ENCODE measurements at regions not wholly inside any gene's neighbourhood (a gene's known extent, or its start where the extent isn't known, plus 50 kb on each side); places are given as distances from the start of the nearest gene placed in this dataset.
"Not testable (repeated sequence)": the region's sequence is repeated elsewhere in the genome, so short reads cannot be mapped to it uniquely, and the experiment has no call there.

GRCh38 chr3:56955492-56956111 lies 104.9 kb upstream of the SPATA12 start:
- DNase-seq (ENCODE audit: low spot score): no peak

DNA sequence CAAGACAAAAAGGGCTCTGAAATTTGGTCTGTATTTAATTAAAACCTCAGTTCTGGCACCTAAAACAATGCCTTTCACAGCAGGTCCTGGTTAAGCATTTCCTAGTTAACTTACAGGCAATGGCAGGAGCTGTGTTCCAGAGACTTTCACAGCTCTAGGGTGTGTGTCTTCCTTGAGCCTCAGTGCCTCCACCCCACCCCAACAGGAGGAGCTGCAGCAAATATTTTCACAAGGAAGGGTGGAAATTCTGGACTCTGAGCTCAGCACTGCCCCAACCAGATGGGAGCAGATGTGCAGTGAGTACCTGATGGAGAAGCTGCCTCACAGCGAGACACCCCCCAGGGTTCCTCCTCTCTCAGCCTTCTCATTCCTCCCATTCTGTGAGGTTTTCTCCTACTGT lies 106.3 kb upstream of the SPATA12 start:
- DNase-seq (ENCODE audit: low spot score): no peak

- no peak for DNase-seq (ENCODE audit: low spot score)
These were observed 107.6 kb upstream of the SPATA12 start for GRCh38 chr3:56952846-56953245.

- DNase-seq (ENCODE audit: low spot score): no peak
These were observed 108.4 kb upstream of the SPATA12 start for GRCh38 chr3:56952061-56952460.

GRCh38 chr3:56951366-56951765 lies 109.1 kb upstream of the SPATA12 start:
- no peak for DNase-seq (ENCODE audit: low spot score)

DNA sequence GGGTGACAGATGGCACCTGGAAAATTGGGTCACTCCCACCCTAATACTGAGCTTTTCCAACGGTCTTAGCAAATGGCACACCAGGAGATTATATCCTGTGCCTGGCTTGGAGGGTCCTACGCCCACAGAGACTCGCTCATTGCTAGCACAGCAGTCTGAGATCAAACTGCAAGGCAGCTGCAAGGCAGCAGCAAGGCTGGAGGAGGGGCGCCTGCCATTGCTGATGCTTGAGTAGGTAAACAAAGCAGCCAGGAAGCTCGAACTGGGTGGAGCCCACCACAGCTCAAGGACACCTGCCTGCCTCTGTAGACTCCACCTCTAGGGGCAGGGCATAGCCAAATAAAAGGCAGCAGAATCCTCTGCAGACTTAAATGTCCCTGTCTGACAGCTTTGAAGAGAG lies 115.1 kb upstream of the SPATA12 start:
- not testable (repeated sequence) for DNase-seq (ENCODE audit: low spot score)

DNA sequence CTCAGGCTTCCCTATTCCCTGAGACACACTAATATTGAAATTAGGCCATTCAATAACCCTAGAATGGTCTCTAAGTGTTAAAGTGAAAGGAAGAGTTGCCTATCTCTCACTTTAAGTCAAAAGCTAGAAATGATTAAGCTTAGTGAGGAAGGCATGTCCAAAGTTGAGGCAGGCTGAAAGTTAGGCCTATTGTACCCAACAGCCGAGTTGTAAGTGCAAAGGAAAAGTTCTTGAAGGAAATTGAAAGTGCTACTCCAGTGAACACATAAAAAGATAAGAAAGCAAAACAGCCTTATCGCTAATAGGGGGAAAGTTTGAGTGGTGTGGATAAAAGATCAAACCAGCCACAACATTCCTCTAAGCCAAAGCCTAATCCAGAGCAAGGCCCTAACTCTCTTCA lies 117.9 kb upstream of the SPATA12 start:
- no peak for DNase-seq (ENCODE audit: low spot score)

GRCh38 chr3:56940976-56941375 lies 119.5 kb upstream of the SPATA12 start:
- DNase-seq (ENCODE audit: low spot score): no peak

DNA sequence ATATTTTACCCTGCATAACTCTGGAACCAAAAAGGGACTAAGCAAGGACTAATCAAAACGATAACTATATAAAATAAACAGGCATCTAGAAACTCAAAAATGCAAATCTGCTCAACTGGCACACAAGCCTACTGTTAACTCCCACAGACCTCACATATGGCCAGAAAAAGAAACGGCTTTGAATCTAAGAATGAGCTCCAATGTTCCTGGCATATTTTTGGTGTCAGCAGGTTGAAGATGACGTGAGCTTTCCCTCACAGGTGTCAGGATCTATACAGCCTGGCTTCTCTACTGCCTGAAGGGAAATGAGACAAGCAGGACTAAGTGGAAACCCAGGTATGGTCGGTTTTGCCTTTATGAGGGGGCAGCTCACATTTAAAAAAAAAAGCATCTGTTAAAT lies 120.1 kb upstream of the SPATA12 start:
- DNase-seq (ENCODE audit: low spot score): no peak

DNA sequence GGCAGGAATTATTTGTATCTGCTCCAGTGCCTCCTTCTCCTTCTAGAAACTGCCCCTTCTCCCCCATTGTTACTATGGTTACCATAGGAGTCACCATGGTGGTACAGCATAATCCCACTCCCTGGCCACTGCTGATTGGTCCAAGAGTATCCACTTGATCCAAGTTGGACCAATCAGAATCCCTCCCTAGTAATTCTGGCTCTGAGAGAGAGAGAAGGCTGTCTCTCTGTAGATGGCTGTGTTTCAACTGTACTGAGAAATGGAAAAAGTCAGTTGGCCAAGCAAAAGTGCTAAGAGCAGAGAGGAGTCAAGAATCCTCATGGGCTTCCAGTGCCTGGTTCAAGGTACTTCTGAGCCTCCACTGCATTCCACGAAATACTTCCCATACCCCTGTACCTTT lies 120.6 kb upstream of the SPATA12 start:
- DNase-seq (ENCODE audit: low spot score): no peak

DNA sequence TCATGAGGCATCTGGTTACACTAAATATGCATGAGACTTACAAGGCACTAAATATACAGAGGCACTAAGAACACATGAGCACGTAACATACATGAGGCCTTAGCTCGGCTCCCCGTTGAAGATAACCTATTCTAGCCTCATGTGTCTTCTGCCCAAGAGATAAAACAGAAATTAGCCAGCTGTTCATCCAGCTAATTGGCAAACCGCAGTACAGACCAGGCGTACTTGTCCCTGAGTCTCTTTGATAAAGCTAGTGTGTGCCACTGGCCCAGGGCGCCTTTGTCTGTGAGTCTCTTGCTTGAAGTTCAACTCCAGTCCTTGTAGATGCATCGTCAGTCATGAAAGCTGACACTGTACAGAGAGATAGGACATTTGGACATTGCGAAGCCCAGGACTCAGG lies 121.9 kb upstream of the SPATA12 start:
- no peak for DNase-seq (ENCODE audit: low spot score)

DNA sequence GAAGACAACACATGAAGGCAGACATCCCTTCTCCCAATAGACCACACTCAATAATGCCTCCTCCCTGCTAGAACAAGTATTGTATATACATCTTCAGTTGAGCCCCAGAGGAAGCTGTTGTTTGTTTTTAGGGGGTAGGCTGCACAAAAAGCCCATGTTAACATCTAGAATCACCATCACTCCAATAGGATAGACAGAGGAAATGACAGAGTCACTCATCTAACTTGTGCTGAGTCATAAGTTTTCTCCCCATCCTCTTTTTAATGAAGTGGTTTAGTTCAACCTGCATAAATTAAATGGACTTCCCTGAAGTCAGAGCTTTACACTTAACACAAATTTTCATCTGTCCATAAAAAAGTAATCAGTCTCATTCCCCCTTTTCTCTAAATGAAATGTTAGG lies 122.9 kb upstream of the SPATA12 start:
- DNase-seq (ENCODE audit: low spot score): no peak

DNA sequence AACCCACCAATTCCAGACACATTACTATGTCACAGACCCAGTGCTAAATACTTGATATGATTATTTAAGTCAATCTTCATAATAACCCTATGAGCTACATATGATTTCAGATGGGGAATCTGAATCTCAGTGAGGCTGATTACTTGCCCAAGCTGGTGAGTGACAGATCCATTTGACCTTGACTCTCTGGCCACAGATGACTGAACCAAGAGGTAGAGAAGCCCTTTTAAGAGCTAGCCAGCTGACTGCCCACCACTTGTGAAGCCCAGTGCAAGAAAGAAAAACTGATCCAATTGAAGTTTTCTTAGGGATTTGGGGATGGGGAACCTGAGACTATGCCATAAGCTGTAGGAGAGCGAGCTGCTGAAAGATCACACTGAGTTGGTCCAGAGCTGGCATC lies 124.7 kb upstream of the SPATA12 start:
- no peak for DNase-seq (ENCODE audit: low spot score)

- not testable (repeated sequence) for DNase-seq (ENCODE audit: low spot score)
These were observed 126.0 kb upstream of the SPATA12 start for GRCh38 chr3:56934481-56934880.

DNA sequence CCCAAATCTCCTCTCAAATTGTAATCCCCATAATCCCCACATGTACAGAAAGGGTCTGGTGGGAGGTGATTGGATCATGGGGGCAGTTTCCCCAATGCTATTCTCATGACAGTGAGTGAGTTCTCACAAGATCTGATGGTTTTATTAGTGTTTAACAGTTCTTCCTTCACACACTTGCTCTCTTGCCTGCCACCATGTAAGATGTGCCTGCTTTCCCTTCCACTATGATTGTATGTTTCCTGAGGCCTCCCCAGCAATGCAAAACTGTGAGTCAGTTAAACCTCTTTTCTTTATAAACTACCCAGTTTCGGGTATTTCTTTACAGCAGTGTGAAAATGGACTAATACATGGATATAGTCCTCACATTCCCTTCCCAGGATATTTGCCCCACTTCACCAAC lies 126.7 kb upstream of the SPATA12 start:
- no peak for DNase-seq (ENCODE audit: low spot score)

DNA sequence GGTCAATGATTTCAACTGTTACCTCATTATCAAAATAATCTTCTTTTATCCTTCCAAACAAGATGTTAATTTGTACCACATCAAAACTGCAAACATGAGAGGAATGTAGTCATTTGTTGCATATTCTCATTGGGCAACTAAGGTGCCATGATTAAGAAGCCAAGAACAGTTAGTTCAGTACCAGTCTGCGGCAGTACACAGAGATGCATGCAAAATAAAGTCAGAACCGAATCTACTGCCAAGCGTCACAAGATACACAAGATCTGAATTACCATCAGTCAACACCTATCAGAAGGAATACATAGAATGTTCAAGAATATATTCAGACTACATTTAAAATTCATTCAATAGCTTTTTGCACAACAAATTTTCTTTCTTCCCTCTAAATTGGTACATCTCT lies 127.6 kb upstream of the SPATA12 start:
- DNase-seq (ENCODE audit: low spot score): no peak

GRCh38 chr3:56931836-56932235 lies 128.6 kb upstream of the SPATA12 start:
- DNase-seq (ENCODE audit: low spot score): no peak

- DNase-seq (ENCODE audit: low spot score): no peak
These were observed 129.0 kb upstream of the ARHGEF3 start for GRCh38 chr3:56930706-56931105.

GRCh38 chr3:56929809-56930615 lies 128.3 kb upstream of the ARHGEF3 start:
- no peak for DNase-seq (ENCODE audit: low spot score)

DNA sequence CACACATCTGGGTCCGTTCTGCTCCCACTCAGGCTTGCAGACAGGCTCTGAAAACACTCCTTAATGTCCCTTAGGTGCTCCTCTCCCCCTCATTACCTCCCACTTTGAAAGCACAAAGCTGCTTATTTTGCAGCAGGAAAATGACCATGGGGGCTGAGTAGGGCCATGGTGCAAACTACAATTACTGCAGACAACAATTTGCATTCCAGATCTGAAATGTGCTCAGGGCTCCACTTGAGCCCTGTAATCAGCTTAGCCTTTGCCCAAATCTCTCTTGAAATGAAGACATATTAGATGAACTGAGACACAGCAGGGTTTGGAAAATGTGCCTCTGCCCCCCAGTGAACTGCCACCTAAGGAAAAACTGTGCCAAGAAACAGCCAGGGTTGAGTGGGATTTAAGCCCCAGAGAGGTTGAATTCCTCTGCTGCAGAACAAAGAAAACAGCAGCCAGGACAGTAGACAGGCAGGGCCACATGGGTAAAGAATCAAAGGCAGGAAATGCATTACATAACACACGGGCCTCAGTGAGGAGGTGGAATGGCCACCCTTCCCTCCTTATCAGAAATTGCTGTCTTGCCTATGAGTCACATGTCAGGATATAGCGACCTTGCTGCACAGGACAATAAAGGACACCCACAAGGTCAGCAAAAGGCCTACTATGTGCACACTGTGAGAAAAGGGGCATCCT lies 126.8 kb upstream of the ARHGEF3 start:
- DNase-seq (ENCODE audit: low spot score): no peak

DNA sequence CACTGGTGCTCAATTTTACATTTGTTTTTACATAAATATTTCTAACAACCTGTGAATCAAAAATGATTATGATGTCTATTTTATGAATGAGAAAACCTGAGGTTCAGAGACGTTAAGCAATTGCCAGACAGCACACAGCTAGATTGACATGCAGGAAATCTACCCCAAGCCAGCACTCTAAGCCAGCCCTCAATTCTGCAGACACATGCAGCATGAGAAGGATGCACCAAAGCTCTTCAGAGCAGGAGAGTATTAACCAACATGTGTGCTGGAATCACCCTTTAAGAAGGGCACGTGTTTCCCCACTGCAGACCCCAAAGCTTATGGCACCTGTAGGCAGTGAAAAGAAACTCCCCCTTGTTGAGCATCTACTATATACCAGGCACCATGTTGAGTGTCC lies 126.1 kb upstream of the ARHGEF3 start:
- DNase-seq (ENCODE audit: low spot score): no peak

DNA sequence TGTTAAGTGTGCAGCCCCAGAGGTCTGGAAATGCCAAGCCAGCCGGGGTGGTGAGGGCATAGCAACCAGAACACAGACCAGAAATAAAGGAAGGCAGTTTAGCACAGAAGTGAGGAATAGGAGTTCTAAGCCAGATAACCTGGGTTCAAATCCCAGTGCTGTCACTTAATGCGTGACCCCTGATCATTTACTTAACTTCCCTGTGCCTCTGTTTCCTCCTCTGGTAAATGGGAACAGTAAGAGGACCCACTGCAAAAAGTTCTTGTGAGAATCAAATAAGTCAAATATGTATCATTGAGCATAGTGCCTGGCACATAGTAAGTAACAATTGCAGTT lies 125.2 kb upstream of the ARHGEF3 start:
- no peak for DNase-seq (ENCODE audit: low spot score)

- DNase-seq (ENCODE audit: low spot score): no peak
These were observed 124.6 kb upstream of the ARHGEF3 start for GRCh38 chr3:56926243-56926946.

Measured in hematopoietic multipotent progenitor cell treated with erythropoietin and hydrocortisone succinate and interleukin-3 and kit ligand, for 15 days (in vitro differentiated cells).